T-helper 2 cell treated with Interferon-gamma antibody and Interleukin-4, amounts not matched to agents 100 ng/mL and 5 ng/mL, for 36 hours (primary cell): ENCODE measurements at regions not wholly inside any gene's neighbourhood (a gene's known extent, or its start where the extent isn't known, plus 50 kb on each side); places are given as distances from the start of the nearest gene placed in this dataset.
"Not testable (repeated sequence)": the region's sequence is repeated elsewhere in the genome, so short reads cannot be mapped to it uniquely, and the experiment has no call there.

Source experiments
- intact Hi-C: fragments of 100-400 bp; cut with micrococcal nuclease; formaldehyde crosslinking; loops from one replicate; pipeline ENCODE4 v1.15.1; 2023

GRCh38 chr6:9316831-9317230 lies 881.5 kb upstream of the SLC35B3 start:
- intact Hi-C loops, result no loop called here

- intact Hi-C loops, result no loop called here
These were observed 880.8 kb upstream of the SLC35B3 start for GRCh38 chr6:9315966-9316650.

- intact Hi-C loops, result no loop called here
These were observed 872.9 kb upstream of the SLC35B3 start for GRCh38 chr6:9308284-9308683.

- intact Hi-C loops, result no loop called here
These were observed 872.4 kb upstream of the SLC35B3 start for GRCh38 chr6:9307786-9308185.

GRCh38 chr6:9307187-9307586 lies 871.8 kb upstream of the SLC35B3 start:
- intact Hi-C loops, result no loop called here

GRCh38 chr6:9295644-9296043 lies 860.3 kb upstream of the SLC35B3 start:
- intact Hi-C loops, result no loop called here

- intact Hi-C loops, result no loop called here
These were observed 857.6 kb upstream of the SLC35B3 start for GRCh38 chr6:9292975-9293374.

- intact Hi-C loops, result not testable (repeated sequence)
These were observed 855.0 kb upstream of the SLC35B3 start for GRCh38 chr6:9290342-9290741.

GRCh38 chr6:9272671-9273070 lies 837.3 kb upstream of the SLC35B3 start:
- intact Hi-C loops, result no loop called here

GRCh38 chr6:9266741-9267140 lies 831.4 kb upstream of the SLC35B3 start:
- intact Hi-C loops, result no loop called here

- intact Hi-C loops, result no loop called here
These were observed 821.9 kb upstream of the SLC35B3 start for GRCh38 chr6:9257215-9257614.

- intact Hi-C loops, result no loop called here
These were observed 818.9 kb upstream of the SLC35B3 start for GRCh38 chr6:9254251-9254650.

GRCh38 chr6:9252799-9253198 lies 817.5 kb upstream of the SLC35B3 start:
- intact Hi-C loops, result no loop called here

GRCh38 chr6:9250852-9251251 lies 815.5 kb upstream of the SLC35B3 start:
- intact Hi-C loops, result no loop called here

- intact Hi-C loops, result no loop called here
These were observed 812.8 kb upstream of the SLC35B3 start for GRCh38 chr6:9248133-9248532.

GRCh38 chr6:9240861-9241260 lies 805.5 kb upstream of the SLC35B3 start:
- intact Hi-C loops, result no loop called here

GRCh38 chr6:9236443-9236842 lies 801.1 kb upstream of the SLC35B3 start:
- intact Hi-C loops, result no loop called here

GRCh38 chr6:9233686-9234085 lies 798.3 kb upstream of the SLC35B3 start:
- intact Hi-C loops, result no loop called here

- intact Hi-C loops, result no loop called here
These were observed 797.9 kb upstream of the SLC35B3 start for GRCh38 chr6:9233226-9233625.

- intact Hi-C loops, result no loop called here
These were observed 790.1 kb upstream of the SLC35B3 start for GRCh38 chr6:9225441-9225871.

GRCh38 chr6:9224539-9224938 lies 789.2 kb upstream of the SLC35B3 start:
- intact Hi-C loops, result no loop called here

GRCh38 chr6:9213717-9214116 lies 778.4 kb upstream of the SLC35B3 start:
- intact Hi-C loops, result not testable (repeated sequence)

- intact Hi-C loops, result no loop called here
These were observed 773.6 kb upstream of the SLC35B3 start for GRCh38 chr6:9208966-9209365.

GRCh38 chr6:9205645-9206044 lies 770.3 kb upstream of the SLC35B3 start:
- intact Hi-C loops, result no loop called here
